Skeletal muscle satellite cell (primary cell): ENCODE measurements at regions not wholly inside any gene's neighbourhood (a gene's known extent, or its start where the extent isn't known, plus 50 kb on each side); places are given as distances from the start of the nearest gene placed in this dataset.

ENCODE experiments used
- H3K27me3 ChIP-seq: 2 replicates; pipeline ENCODE4 v1.7.0; 2013; ENCODE audit warnings: low read length; ENCODE audit not compliant: control insufficient read depth, insufficient read depth
- H3K36me3 ChIP-seq: 2 replicates; pipeline ENCODE4 v1.7.0; 2013; ENCODE audit warnings: mild to moderate bottlenecking, control low read depth, low read length; ENCODE audit not compliant: insufficient read depth
- H3K4me1 ChIP-seq: 2 replicates; pipeline ENCODE4 v1.7.0; 2013; ENCODE audit warnings: low read length; ENCODE audit not compliant: control insufficient read depth, insufficient read depth
- H3K4me2 ChIP-seq: 2 replicates; pipeline ENCODE4 v1.7.0; 2013; ENCODE audit warnings: mild to moderate bottlenecking, low read length
- H3K4me3 ChIP-seq: 2 replicates; pipeline ENCODE4 v1.7.0; 2013; ENCODE audit warnings: low read length
- H3K9ac ChIP-seq: 2 replicates; pipeline ENCODE4 v1.7.0; 2013; ENCODE audit warnings: mild to moderate bottlenecking, low read depth, low read length, moderate library complexity
- H3K9me3 ChIP-seq: replicated peaks from 2 replicates; pipeline ENCODE4 v1.7.0; 2013; ENCODE audit warnings: mild to moderate bottlenecking, control low read depth, low read length

- H3K4me2 ChIP-seq = no peak overlapping the region
- H3K4me3 ChIP-seq = no peak overlapping the region
- no peaks in the 10 kb centered on the region for H3K9me3 ChIP-seq
- no peaks in the 10 kb centered on the region for H3K27me3 ChIP-seq
- H3K4me1 ChIP-seq = no peaks in the 10 kb centered on the region
- no peaks in the 10 kb centered on the region for H3K36me3 ChIP-seq
- no peak overlapping the region for H3K9ac ChIP-seq
These were observed 208.1 kb downstream of the TEX29 start for GRCh38 chr13:111528513-111528912.

DNA sequence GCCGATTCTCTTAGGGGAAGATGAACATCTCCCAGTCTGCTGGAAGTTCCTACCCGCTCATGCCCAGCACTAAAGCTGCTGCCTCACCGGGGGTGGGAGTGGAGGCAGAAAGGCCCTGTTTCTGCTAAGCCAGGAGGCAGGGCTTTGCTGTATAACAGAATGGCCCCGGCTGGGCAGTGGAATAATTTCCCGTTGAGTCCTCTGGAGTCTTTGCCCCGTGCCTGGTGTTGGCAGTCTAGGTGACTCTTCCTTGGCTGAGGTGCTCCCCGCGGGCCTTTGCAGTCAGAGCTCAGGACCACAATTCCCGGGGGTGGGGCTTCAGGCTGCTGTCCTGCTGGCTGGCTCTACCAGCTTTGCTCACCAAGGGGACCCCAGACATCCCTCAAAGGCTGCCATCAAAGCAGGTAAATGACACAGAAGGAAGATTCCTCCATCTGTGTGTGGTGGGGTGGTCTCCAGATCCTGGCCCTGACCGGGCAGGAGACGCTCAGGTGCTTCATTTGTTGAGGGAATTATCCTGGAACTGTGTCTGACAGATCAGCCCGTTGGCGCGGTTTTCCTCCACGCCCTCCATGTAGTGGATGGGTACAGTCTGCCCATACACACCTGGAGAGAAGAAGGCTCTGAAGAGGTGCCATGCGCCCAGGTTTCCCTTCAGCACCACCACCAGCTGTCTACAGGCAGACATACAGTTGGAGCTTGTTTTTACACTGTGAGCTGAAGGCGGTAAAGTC lies 209.9 kb downstream of the TEX29 start:
- Histone ChIP-seq H3K4me1 (no peaks in the 10 kb centered on the region), H3K9ac (no peak overlapping the region), H3K4me2 (no peak overlapping the region), H3K36me3 (no peaks in the 10 kb centered on the region), H3K4me3 (no peak overlapping the region), H3K9me3 (no peaks in the 10 kb centered on the region), H3K27me3 (no peaks in the 10 kb centered on the region)

- no peaks in the 10 kb centered on the region for H3K36me3 ChIP-seq
- no peak overlapping the region for H3K4me3 ChIP-seq
- H3K4me2 ChIP-seq = no peak overlapping the region
- H3K9me3 ChIP-seq = no peaks in the 10 kb centered on the region
- no peaks in the 10 kb centered on the region for H3K4me1 ChIP-seq
- no peaks in the 10 kb centered on the region for H3K27me3 ChIP-seq
- H3K9ac ChIP-seq = no peak overlapping the region
These were observed 211.1 kb downstream of the TEX29 start for GRCh38 chr13:111531505-111531904.

DNA sequence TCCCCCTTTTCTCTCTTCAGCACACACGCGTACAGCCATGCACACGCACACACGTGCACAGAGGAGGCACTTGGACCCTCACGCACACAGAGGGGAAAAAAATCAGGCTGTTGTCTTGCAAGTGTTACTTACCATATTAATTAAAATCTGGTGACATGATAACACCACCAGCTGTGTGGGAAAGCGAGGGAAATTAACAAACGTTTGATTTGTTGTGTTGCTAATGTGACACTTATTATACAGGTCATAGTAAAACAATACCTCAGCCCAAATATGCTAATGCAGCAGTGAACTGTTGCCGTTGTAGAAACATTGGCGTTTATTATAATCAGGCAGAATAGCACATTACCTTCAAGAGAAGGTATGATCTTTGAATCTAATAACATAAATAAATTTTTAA lies 211.7 kb downstream of the TEX29 start:
- H3K4me2 ChIP-seq = no peak overlapping the region
- H3K4me3 ChIP-seq = no peak overlapping the region
- no peaks in the 10 kb centered on the region for H3K4me1 ChIP-seq
- no peak overlapping the region for H3K9ac ChIP-seq
- H3K9me3 ChIP-seq = no peaks in the 10 kb centered on the region
- H3K36me3 ChIP-seq = no peaks in the 10 kb centered on the region
- no peaks in the 10 kb centered on the region for H3K27me3 ChIP-seq

DNA sequence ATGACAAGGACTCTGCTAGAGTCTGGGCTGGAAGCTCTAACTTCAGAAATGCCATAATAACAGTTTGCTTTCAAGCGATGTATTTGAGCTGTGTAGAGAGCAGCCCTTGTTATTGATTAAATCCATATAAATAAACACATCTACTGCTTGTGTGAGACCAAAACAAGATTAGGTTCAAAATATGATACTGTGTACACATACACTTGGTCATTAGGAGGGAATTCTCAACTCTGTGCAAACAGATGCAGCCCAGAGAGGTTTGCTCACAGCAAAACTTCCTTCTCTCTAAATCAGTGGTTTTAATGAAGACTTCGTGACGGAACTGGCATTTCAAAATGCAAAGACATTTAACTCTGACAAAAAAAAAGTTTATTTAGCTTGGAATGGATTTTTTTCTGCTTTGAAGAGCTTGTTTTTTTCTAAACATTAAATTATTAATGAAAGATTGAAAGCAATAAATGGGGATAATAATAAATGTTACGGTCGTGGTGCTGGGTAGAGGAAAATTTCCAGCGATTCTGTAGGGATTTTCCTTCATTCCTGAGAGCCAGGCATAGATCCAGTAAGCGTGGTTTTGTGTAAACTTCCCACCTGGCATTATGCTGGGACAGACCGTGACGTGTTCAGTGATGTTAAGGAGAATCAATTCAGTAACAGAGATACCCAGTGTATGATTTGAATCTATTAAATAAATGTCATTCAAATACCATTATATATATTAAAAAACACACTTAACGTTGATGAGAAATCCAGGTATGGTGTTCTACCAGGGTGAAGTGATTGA lies 213.7 kb downstream of the TEX29 start:
- Histone ChIP-seq H3K9ac (no peak overlapping the region), H3K27me3 (no peaks in the 10 kb centered on the region), H3K4me1 (no peaks in the 10 kb centered on the region), H3K9me3 (no peaks in the 10 kb centered on the region), H3K4me2 (no peak overlapping the region), H3K4me3 (no peak overlapping the region), H3K36me3 (no peaks in the 10 kb centered on the region)

DNA sequence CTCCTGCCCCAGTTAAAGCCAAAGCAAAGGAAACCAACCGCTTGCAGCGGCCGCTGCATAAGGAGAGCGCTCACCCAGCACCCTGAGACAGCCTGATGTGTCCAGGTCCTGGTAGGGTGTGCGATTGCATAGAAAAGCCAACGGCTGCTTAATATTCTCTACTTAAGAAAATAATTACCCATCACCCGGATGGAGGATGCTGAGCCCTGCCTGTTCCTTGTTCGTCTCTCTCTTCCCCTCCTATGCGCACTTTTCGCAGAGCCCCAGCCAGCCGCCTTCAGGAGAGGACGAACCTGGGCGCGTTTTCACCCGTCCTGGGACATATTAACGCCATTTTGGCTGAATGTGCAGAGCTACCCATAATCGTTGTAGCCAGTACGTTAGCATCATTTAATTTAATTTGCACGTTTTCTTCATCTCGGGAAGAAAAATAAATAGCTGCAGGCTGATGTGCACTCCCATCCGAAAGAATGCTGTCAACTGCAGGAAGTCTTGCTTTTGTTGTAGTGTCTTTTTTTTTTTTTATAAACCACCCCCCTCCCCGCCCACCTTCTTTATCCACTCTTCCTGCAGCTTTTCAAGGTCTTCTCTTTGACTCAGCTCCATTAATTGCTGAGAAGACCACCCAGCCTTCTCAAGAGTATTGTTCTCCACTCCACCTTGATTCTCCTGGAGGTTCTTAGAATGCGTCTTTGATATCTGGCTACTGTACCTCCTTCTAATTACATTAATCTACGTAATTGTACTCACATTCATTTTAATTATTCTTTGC lies 214.5 kb downstream of the TEX29 start:
- no peaks in the 10 kb centered on the region for H3K27me3 ChIP-seq
- H3K36me3 ChIP-seq = no peaks in the 10 kb centered on the region
- H3K4me1 ChIP-seq = no peaks in the 10 kb centered on the region
- no peak overlapping the region for H3K4me2 ChIP-seq
- no peak overlapping the region for H3K9ac ChIP-seq
- no peaks in the 10 kb centered on the region for H3K9me3 ChIP-seq
- no peak overlapping the region for H3K4me3 ChIP-seq

- H3K4me1 ChIP-seq = no peaks in the 10 kb centered on the region
These were observed 215.0 kb downstream of the TEX29 start for GRCh38 chr13:111535523-111535811.

DNA sequence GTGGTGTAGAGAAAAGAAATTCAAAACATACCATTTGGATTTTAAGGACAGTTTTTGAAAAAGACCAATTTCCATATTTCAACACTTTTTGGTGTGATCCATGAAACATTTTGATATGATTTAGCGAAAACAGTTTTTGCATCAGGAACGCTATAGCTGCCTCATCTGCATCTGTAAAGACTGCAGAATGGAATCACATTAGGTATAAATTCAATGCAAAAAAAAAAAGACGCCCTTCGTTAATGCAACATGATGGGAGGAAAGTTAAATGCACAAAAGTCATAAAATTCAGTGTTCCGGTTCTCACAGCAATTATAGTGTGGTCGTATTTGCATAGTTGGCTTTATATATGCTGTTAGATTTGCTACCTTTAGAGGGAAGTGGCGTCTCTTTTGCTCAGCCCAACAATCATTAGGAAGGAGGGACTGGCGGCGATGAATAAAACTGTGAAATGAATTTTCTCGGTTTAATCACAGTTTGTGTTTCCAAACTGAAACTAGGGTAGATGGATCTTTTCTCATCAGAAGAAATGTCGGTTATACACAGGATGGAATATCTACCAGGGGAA lies 215.7 kb downstream of the TEX29 start:
- no peaks in the 10 kb centered on the region for H3K9me3 ChIP-seq
- H3K27me3 ChIP-seq = no peaks in the 10 kb centered on the region
- no peaks in the 10 kb centered on the region for H3K36me3 ChIP-seq
- H3K4me3 ChIP-seq = no peak overlapping the region
- no peaks in the 10 kb centered on the region for H3K4me1 ChIP-seq
- no peak overlapping the region for H3K4me2 ChIP-seq
- H3K9ac ChIP-seq = no peak overlapping the region

More at GRCh38 chr13:111535523-111535811, 215.0 kb downstream of the TEX29 start:
- Histone ChIP-seq H3K4me2 (no peak overlapping the region), H3K27me3 (no peaks in the 10 kb centered on the region), H3K36me3 (no peaks in the 10 kb centered on the region), H3K9ac (no peak overlapping the region), H3K4me3 (no peak overlapping the region), H3K9me3 (no peaks in the 10 kb centered on the region)

DNA sequence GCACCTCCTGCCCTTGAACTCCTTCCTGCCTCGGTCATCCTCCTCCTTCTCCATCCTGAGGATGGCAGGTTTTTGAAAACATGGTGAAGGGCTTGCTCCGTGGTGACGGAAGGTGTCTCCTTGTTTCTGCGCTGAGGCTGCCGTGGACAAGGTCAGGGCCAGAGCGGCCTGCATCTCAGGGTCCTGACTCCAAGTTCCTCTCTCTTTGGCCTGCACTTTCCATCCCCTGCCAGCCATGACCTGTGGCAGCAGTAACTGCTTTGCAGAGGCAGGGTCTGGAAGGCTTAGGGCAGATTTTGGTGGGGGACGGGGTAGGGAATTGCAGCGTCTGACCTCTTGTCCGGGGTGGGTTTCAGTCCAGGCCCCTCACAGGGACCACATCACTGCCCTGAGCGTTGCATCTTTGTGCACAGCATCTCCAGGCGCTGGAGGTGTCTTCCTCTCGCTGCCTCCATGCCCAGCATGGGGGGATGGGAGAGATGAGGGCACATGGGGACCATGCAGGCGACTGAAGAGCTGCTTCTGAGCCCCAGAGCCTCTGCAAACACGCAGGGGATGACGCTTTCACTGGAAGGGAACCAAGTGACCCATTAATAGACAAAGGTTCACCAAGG lies 216.8 kb downstream of the TEX29 start:
- no peak overlapping the region for H3K9ac ChIP-seq
- H3K4me1 ChIP-seq = no peaks in the 10 kb centered on the region
- no peaks in the 10 kb centered on the region for H3K36me3 ChIP-seq
- H3K4me3 ChIP-seq = no peak overlapping the region
- no peak overlapping the region for H3K4me2 ChIP-seq
- H3K9me3 ChIP-seq = no peaks in the 10 kb centered on the region
- no peaks in the 10 kb centered on the region for H3K27me3 ChIP-seq

DNA sequence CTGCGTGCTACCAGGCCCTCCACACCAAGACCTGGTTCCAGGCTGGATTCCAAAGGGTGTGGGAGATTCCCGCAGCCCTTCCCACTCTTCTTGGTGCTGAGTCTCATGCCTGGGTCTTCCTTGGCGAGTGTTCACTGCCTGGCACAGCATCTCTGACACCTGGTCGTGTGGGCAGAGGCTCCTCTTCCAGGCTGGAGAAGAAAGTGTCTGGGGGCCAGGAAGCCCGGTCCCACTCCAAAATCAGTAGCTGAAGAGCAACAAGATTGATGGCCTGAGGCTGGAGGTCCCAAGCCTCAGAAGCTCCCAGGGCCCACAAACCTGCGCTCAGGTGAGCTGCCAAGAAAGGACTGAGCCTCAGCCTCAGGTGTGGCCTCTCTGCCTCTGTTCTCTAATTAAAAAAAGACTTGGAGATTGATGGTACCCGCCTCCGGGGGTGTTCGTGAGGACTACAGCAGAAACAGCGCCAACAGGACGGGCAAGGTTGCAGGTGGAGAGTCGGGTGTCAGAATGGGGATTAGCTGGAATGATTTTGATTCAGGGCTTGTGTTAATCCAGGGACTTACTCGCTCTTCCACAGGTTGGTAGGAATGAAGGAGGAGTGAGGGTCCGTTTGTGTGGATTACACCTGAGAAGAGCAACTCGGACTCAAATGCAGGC lies 217.5 kb downstream of the TEX29 start:
- Histone ChIP-seq H3K9ac (no peak overlapping the region), H3K4me2 (no peak overlapping the region), H3K9me3 (peaks cover under 1% of the 10 kb centered on the region), H3K36me3 (no peaks in the 10 kb centered on the region), H3K4me3 (no peak overlapping the region), H3K4me1 (no peaks in the 10 kb centered on the region), H3K27me3 (no peaks in the 10 kb centered on the region)

DNA sequence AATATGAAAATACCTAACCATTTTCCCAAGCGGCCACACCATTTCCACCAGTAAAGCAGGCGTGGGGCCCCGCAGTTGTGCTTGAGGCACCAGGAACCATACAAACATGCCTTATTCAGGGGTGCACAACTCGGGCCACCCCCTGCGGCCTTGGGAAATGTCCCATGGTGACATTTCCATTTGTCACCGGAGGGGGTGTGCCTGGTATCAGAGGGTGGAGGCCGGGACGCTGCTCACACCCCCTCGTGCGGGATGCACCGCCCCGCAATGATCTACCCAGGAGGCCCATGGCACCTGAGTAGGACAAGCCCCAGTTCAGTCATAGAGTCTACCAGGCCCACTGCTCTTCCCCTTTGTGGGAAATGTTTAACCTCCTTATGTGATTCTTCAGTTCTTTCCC lies 218.8 kb downstream of the TEX29 start:
- no peaks in the 10 kb centered on the region for H3K36me3 ChIP-seq
- H3K4me3 ChIP-seq = no peak overlapping the region
- peaks cover 3% of the 10 kb centered on the region for H3K9me3 ChIP-seq
- no peaks in the 10 kb centered on the region for H3K4me1 ChIP-seq
- no peak overlapping the region for H3K9ac ChIP-seq
- no peak overlapping the region for H3K4me2 ChIP-seq
- H3K27me3 ChIP-seq = no peaks in the 10 kb centered on the region
